ENCODE measurements at regions not wholly inside any gene's neighbourhood (a gene's known extent, or its start where the extent isn't known, plus 50 kb on each side); places are given as distances from the start of the nearest gene placed in this dataset.

- no peak for TF ChIP-seq POLR2A (IDR thresholded peaks at IDR 0.05)
- no peak for TF ChIP-seq CTCF (IDR thresholded peaks at IDR 0.05)
- TF ChIP-seq EP300 (IDR thresholded peaks at IDR 0.05), result no peak
Observed at GRCh38 chr15:77698481-77698880, 65.8 kb upstream of the LINGO1 start.

Data from tibial nerve (tissue), 4 donors.